Gastroesophageal sphincter (tissue), 3 donors: ENCODE measurements at regions not wholly inside any gene's neighbourhood (a gene's known extent, or its start where the extent isn't known, plus 50 kb on each side); places are given as distances from the start of the nearest gene placed in this dataset.

Source experiments
- POLR2A ChIP-seq, 2 donors: fragments of 450-650 bp; IDR thresholded peaks; one replicate each; pipeline ENCODE4 v1.6.1; 2017; ENCODE audit warnings: antibody characterized with exemption in 2 of 2, mild to moderate bottlenecking in 2 of 2, moderate library complexity in 1 of 2
- POLR2AphosphoS5 ChIP-seq: sonication (generic); formaldehyde crosslinking; IDR thresholded peaks from one replicate; pipeline ENCODE4 v1.6.1; 2017; ENCODE audit warnings: antibody characterized with exemption
- TF ChIP-seq, protein P1 (sequence below), 4 experiments: fragments of 200-600 bp in 2 of 4; fragments of 450-650 bp in 2 of 4; sonication (generic) in 1 of 4; IDR thresholded peaks; one replicate each; pipeline ENCODE4 v1.5.1; 2017 to 2019; ENCODE audit warnings: antibody characterized with exemption in 4 of 4, mild to moderate bottlenecking in 2 of 4, moderate library complexity in 2 of 4

DNA sequence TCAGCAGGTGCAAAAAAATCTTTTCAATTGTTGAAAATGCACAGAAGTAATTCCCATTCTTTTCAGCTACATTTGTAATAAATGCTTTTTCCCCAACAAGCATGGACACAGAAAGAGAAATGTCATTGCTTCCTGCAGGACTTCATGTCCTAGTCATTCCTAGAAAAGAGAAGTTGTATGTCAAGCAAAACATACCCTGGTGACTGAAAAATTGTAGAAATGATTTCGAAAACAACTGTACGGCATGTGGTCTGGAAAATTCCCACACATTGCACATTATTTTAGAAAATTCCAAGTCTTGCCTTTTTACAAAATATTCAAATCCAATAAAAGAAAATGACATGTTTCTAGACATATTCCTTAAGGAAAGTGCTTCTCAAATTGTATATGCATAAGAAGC is 50.4 kb upstream of the ALCAM start:
- TF ChIP-seq, protein P1, sequence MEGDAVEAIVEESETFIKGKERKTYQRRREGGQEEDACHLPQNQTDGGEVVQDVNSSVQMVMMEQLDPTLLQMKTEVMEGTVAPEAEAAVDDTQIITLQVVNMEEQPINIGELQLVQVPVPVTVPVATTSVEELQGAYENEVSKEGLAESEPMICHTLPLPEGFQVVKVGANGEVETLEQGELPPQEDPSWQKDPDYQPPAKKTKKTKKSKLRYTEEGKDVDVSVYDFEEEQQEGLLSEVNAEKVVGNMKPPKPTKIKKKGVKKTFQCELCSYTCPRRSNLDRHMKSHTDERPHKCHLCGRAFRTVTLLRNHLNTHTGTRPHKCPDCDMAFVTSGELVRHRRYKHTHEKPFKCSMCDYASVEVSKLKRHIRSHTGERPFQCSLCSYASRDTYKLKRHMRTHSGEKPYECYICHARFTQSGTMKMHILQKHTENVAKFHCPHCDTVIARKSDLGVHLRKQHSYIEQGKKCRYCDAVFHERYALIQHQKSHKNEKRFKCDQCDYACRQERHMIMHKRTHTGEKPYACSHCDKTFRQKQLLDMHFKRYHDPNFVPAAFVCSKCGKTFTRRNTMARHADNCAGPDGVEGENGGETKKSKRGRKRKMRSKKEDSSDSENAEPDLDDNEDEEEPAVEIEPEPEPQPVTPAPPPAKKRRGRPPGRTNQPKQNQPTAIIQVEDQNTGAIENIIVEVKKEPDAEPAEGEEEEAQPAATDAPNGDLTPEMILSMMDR (IDR thresholded peaks at IDR 0.05) = no peak
- TF ChIP-seq POLR2AphosphoS5 (no peak), POLR2A (IDR thresholded peaks at IDR 0.05) (no peak)
